Caki2 (cell line): ENCODE measurements at regions not wholly inside any gene's neighbourhood (a gene's known extent, or its start where the extent isn't known, plus 50 kb on each side); places are given as distances from the start of the nearest gene placed in this dataset.
"Not testable (repeated sequence)": the region's sequence is repeated elsewhere in the genome, so short reads cannot be mapped to it uniquely, and the experiment has no call there.

Experiments
- DNase-seq: peaks from one replicate; pipeline ENCODE4 v3.0.0-alpha.2; 2015; ENCODE audit warnings: low read depth
- in situ Hi-C: cut with HindIII; loops from 2 replicates; pipeline ENCODE4 v1.10.0; 2016; ENCODE audit warnings: low sequenced_read_pairs, low pct_unique_long_range_greater_than_20kb, mixed read lengths

DNA sequence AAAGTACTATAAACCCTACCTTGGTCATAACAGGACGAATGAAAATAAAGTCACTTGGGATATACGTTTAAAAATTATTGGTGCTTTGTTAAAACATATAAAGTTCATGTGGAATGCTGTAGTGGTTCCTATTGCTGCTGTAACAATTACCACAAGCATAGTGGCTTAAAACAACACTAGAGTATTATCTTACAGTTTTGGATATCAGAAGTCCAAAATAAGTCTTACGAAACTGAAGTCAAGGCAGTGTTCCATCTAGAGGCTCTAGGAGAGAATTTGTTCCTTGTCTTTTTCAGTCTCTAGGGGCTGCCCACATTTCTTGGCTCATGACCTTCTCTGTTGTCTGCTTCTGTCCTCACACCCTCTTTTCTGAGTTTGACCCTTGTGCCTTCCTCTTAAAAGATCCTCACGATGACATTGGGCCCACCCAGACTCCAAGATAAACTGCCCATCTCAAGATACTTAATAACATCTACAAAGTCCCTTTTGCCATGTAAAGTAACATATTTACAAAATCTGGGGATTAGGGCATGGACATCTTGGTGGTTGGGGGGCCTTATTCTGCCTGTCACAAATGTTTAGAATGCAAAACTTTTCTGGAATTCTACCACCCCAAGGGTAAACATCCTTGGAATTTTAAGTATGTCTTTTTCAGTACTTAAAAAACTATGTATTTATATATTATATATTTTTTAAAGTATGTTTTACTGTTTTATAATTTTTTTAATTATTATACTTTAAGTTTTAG is 178.1 kb downstream of the ETNK1 start:
- in situ Hi-C loops, result no loop called here
- no peak for DNase-seq

DNA sequence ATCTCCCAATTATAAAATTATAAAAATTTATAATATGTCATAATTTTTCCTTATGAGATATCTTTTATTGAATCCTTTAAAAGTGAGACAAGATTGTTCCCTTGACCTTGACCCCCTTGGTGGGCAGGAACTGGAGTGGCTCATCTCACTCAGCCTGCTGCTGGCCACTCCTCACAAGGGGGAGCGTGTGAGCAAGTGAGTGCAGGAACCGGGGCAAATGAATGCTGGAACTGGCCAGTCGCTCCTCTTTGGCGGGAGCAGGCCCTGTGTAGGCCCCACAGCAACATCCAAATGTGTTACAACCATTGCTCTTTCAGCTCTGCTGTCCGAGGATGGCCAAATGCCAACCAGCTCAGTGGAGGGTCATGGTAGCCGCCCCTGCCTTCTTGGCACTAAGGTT is 178.8 kb downstream of the ETNK1 start:
- DNase-seq, result no peak
- in situ Hi-C loops, result no loop called here

DNA sequence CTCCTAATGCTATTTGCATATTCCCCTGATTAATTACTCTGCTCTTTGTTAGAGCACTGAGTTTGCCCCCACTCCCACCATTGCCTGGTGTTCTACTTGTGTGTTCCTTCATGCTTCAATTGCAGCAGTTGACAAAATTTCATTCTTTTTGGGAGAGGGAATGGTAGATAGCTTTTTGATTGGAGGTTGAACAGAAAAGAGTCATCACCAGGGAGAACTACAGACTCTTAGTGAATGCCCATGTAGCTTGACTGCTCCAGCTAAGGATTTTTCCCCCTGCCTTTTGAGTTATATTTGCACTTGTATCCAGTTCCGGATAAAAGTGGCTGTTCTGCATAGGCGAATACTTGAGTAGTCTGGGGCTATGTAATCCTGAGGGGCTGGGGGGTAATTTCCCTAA is 183.9 kb downstream of the ETNK1 start:
- in situ Hi-C loops, result no loop called here
- DNase-seq, result no peak

DNA sequence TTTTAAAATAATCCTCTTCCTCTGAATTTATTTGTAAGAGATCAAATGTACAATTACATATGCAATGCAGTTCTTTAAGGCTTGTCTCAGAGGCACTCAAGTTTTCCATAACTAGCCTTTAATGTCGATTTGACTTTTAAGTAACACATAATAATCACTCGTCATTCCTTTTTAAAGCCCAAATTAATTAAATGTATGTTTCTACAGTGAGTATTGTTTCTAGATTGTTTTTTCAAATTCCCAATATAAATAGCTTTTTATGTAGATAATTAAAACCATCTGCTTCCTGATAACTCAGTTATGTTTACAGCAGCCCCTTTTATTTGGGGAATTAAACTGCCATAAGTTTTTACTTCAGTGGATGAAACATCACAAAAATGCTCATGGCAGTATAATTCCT is 185.1 kb downstream of the ETNK1 start:
- in situ Hi-C loops, result no loop called here
- no peak for DNase-seq

DNA sequence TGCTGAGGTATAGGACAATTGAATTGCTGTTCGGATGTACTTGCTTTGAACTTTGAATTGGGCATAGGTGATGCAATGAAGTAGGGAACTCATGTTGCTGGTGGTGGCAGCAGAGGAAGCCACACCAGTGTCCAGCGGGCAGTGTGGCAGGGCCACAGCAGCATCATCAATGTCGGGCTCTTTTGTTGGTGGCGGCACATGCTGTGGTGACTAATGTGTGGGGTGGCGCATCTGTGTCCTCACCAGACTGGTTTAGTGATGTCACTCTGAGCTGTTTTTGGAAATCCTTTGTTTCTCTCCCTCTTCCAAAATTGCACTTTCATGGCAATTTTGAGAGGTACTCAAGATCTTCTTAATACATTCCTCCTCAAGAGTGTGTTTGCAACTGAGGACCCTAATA is 187.6 kb downstream of the ETNK1 start:
- DNase-seq, result no peak
- in situ Hi-C loops, result no loop called here

DNA sequence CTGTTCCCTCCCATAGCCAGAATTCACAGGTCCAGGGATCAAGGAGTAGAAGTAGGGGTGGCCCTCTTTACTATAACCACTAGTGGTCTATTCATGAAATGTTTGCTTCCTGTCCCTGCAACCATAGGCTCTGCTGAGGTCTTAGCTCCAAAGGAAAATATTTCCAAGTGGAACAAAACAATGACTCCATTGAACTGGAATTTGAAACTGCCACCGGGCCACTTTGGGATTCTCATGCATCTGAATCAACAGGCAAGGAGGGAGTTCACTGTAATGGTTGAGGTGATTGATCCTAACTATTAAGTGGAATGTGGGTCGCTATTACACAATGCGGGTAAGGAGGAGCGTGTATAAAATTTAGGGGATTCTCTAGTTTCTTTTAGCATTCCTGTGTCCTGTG is 197.0 kb downstream of the ETNK1 start:
- in situ Hi-C loops, result no loop called here
- DNase-seq, result peak; percentile 37

DNA sequence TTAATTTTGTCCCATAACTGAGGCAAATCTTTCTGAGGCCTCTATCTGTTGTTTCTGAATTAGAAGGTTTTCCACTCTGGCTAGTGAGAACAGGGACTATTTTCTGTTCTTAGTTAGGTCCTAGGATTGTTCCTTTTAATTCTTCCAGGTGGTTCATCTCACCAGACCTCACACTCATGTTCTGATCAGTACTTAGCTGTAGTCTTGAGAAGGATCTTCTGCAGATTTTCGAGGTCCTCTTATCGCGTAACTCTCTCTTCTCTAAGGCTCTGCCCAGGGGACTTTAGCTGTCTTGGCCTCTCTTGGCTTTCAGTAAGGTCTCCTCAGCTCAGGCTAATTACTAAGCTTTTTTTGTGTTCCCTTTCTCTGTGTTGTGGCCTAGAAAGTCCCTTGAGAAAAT is 201.1 kb downstream of the ETNK1 start:
- in situ Hi-C loops, result no loop called here
- DNase-seq, result no peak

DNA sequence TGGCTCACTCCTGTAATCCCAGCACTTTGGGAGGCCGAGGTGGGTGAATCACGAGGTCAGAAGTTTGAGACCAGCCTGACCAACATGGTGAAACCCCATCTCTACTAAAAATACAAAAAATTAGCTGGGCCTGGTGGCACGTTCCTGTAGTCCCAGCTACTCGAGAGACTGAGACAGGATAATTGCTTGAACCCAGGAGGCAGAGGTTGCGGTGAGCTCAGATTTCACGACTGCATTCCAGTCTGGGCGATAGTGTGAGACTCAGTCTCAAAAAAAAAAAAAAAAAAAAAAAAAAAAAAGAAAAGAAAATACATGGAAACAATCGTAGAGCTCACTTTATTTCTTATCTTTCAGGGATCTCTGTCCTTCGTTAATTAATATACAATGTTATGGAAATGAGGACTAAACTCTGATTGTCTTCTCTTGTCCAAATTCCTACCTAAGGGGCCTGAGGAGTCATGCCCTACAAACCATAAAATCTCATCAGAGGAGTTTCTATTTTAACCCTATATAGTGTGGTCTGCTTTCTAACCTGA is 201.5 kb downstream of the ETNK1 start:
- in situ Hi-C loops, DNase-seq: not testable (repeated sequence)

DNA sequence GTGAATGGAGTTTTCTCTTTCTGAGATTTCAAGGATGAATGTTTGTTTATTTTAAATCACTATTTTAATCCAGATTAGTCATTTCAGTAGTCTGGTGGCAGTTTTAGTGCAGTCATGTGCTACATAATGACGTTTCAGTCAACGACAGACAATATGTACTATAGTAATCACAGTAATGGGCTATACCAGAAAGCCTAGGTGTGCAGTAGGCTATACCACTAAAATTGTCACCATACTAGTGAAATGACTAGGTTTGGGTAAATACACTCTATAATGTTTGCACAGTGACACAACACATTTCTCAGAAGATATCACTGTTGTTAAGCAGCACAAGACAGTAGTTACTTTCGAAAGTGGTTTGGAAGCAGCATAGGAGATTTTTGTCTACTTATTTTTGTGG is 203.1 kb downstream of the ETNK1 start:
- in situ Hi-C loops, result no loop called here
- no peak for DNase-seq

DNA sequence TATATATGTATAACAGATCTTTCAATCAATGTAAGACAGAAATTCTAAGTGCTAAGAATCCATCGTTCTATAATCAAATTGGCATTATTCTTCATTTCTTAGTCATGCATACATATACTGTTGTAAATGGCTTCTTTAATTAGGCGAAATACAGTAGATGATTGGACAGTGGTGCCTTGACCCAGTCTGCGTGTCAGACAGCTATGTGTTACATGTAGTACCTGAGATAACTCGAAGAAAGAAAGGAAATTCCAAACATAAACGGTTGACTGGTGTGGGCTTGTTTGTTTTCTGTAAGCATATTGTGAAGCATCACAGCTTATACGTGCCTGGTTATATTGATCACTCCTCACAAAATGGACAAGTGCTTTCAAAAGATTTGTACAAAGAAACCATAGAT is 210.5 kb downstream of the ETNK1 start:
- DNase-seq, result no peak
- in situ Hi-C loops, result no loop called here

DNA sequence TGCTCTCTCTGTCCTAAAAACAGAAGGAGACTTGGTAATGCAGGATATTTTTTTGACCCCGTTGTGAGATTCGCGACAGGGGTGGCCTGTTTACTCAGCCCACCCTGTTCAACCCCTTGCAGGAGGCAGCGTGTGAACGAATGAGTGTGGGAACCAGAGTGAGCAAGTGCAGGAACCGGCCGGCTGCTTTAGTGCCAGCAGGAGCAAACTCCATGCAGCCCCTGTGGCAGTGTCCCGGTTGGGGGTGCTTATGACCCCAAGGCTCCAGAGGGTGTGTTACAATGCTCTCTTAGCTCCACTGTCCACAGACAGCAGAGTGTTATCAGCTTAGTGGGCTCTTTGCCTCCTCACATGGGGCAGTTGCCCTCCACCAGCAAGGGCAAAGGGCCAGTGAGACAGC is 225.2 kb downstream of the ETNK1 start:
- in situ Hi-C loops, result no loop called here
- no peak for DNase-seq

DNA sequence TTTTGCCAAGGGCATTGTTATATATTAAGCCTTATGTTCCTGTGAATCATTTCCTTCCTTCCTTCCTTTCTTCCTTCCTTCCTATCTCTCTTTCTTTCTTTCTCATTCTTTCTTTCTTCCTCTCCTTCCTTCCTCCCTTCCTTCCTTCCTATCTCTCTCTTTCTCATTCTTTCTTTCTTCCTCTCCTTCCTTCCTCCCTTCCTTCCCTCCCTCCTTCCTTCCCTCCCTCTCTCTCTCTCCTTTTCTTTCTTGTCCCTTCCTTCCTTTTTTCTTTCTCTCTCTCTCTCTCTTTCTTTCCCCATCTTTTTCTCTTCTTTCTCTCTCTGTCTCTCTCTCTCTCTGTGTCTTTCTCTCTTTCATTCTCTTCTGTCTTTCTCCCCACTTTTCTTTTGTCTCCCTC is 226.6 kb downstream of the ETNK1 start:
- DNase-seq, result no peak
- in situ Hi-C loops, result no loop called here

DNA sequence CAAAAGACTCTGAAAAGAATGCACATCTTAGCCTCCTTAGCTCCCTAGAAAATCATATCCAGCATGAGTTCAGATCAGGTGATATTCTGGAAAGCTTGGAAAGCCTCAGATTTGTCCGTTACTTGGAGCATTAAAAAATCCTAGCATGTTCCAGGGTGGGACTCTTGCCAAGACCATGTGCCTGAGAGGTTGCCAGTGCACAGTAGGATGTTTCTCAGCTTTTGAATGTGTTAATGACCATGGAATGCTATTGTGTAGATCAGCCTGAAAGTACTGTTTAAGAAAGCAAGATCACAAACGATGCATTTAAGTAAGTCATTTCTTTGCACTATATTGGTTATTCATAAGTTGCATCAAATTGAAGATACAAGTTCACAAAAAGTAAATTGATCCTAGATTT is 230.5 kb downstream of the ETNK1 start:
- DNase-seq, result no peak
- in situ Hi-C loops, result no loop called here

DNA sequence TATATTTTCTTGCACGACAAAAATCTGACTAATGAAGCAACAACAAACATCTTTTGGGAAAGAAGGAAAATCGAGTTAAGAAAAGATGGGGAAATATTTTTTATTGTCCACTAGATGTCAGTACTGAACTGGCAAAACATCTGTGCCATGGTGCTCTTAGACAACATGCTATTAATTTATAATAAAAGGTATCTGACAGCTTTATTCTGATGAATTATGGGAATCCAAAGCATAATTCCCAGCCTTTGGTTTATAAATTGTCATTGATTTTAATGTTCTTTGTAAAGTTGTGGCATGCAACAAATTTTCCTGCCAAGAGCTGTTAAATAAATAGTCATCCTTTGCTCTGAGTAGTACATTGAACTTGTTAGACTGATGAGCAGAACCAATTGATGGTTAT is 231.2 kb downstream of the ETNK1 start:
- peak; percentile 10 for DNase-seq
- in situ Hi-C loops, result no loop called here

DNA sequence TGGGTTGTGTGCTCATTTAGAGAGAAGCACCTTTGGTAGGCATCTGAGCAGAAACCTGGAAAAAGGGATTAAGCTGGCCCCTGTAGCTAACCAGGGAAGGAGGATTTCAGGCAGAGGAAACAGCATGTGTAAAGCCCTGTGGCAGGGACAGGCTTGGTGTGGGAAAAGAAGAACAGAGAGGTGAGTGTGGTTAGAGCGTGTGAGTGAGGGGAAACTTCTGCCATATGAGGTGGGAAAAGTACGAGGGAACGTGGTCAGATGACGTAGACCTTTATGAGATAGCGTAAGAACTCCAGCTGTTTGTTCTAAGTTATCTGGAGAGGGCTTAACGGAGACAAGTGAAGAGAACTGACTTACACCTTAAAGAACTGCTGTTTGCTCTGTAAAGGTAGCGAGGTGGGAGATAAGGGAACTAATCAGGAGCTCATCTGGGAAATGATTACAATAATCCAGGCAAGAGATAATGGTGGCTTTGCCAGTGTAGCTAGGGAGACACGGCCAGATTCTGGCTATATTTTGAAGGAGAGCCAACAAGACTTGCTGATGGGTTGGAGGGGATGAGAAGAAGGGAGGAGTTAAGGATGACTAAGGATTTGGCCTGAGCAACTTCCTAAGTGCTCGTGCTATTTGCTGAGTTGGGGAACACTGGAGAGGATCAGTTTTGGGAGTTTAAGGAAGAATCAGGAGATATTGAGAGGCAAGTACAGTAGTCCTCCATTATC is 234.0 kb downstream of the ETNK1 start:
- no peak for DNase-seq
- in situ Hi-C loops, result no loop called here

DNA sequence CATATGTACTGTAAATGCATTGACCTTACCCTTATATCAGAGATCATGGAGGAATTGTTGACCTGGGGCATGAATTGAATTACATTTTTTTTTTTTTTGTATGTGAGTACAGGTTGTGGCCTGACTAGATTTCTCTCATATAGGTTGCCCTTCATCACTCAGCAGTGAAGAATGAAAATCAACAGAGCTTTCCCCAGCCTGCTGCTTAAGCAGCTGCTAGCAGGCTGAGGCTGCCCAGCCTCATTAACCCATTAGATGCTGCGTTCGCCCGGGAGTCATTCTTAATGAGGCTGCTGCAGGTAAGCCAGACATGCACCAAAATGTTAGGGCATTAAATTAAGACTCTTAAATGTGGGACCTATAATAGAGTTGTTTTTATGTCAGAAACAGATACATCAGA is 236.0 kb downstream of the ETNK1 start:
- in situ Hi-C loops, result no loop called here
- no peak for DNase-seq

DNA sequence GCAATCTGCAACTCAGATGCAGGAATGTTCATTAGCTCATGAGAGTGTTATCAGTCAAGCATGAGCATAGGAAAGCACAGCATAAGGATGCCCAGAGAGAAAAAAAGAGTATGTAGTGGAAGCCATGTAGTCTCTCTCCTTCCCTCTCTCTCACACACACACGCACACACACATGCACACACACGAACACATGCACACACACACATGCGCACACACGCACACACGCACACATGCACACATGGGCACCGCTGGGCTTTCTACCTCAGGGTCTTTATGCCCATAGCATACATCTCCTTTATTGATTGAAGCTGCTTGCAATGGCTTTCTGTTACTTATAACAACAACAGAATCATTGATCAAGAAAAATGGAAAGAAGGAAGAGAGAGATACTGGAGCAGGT is 240.9 kb downstream of the ETNK1 start:
- in situ Hi-C loops, result no loop called here
- no peak for DNase-seq

DNA sequence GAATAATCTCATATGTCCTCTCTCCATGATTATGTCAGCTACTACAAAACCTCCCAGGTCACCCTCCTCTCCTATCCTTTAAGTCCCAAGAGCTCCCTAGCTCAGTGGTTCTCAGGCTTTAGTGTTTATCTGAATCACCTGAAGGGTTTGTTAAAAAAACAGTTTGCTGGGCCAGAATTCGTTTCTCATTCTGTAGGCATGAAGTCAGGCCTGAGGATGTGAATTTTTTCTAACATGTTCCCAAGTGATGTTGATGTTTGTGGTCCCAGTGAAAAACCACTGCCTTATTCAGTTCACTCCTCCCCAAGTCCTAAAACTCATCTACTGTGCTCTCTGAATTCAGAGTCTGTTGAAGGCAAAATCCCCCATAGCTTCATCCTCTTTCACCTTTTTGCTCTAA is 241.4 kb downstream of the ETNK1 start:
- no peak for DNase-seq
- in situ Hi-C loops, result no loop called here

DNA sequence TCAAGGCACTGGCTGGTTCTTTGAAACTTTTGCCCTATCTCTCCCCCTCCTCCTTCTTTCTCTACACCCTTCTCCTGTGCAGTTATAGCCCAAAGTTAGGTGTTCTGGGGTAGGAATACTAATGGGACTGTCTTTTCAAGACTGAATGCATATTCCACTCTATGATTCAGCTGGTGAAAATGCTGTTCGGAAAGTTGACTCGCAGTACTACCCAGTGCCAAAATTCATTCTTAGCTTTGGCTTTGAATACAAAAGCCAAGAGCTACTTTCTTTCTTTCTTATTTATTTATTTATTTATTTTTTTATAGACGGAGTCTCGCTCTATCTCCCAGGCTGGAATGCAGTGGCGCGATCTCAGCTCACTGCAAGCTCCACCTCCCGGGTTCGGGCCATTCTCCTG is 249.2 kb downstream of the ETNK1 start:
- in situ Hi-C loops, result no loop called here
- no peak for DNase-seq

DNA sequence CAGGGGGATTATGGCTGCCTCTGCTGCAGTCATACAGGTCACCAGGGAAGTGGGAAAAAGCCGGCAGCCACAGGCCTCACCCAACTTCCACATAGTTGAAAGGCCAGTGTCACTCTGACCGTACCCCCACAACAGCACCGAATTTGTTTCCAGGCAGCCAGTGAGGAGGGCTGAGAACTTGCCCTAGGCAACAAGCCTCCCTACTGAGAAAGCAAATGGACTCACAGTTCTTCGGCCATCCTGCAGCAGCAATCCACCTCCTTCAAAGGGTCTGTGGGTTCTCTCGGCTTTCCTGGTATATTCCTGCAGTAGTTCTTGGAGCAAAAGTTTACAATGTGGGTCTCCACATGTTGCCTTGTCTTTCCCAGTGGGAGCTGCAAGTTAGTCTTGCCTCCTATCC is 251.3 kb downstream of the ETNK1 start:
- no peak for DNase-seq
- in situ Hi-C loops, result no loop called here
